Activated CD8-positive, alpha-beta memory T cell treated with anti-CD3 and anti-CD28 coated beads, Interleukin-2, amount 50 U/mL, for 24 hours (primary cell): ENCODE measurements at regions not wholly inside any gene's neighbourhood (a gene's known extent, or its start where the extent isn't known, plus 50 kb on each side); places are given as distances from the start of the nearest gene placed in this dataset.
"Not testable (repeated sequence)": the region's sequence is repeated elsewhere in the genome, so short reads cannot be mapped to it uniquely, and the experiment has no call there.

Experiments
- DNase-seq: peaks from one replicate; pipeline ENCODE4 v3.0.0-alpha.2; 2020; ENCODE audit errors: extremely low read depth

- DNase-seq = no peak
These were observed 256.6 kb upstream of the IL12B start for GRCh38 chr5:159586921-159587320.

GRCh38 chr5:159588941-159589340 is 258.7 kb upstream of the IL12B start:
- DNase-seq = no peak

DNA sequence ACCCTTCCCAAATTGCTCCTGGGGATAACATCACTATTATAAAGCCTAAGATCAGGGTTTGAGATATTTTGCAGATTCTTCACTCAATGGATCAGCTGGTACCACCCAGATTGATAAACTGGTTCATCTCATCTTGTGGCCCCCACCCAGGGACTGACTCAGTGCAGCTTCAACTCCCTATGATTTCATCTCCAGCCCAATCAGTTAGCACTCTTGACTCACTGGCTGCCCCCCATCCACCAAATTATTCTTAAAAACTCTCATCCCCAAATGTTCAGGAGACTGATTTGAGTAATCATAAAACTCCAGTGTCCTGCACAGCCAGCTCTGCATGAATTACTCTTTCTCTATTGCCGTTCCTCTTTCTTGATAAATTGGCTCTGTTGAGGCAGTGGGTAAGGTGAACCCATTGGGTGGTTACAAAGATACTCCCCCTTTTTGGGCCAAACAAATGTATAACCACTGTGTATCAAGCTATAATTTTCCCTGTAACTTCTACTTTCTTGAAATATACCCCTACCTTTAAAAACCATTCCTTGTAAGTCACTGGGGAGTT is 263.3 kb upstream of the IL12B start:
- DNase-seq = no peak

GRCh38 chr5:159595561-159595960 is 265.3 kb upstream of the IL12B start:
- DNase-seq = not testable (repeated sequence)

DNA sequence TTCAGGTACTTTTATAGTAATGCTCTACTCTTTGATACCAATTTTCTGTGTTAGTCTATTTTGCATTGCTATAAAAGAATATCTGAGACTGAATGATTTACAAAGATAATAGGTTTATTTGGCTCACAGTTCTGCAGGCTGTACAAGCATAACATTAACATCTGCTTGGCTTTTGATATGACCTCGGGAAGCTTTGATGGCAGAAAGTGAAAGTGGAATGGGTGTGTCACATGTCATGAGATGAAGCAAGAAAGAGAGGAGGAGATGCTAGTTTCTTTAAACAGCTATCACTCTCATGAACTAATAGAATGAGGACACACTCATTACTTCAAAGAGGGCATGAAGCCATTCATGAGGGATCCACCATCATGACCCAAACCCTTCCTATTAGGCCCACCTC is 270.9 kb upstream of the IL12B start:
- DNase-seq = no peak

- no peak for DNase-seq
These were observed 272.1 kb upstream of the IL12B start for GRCh38 chr5:159602434-159602833.

- no peak for DNase-seq
These were observed 275.3 kb upstream of the IL12B start for GRCh38 chr5:159605585-159605984.

- DNase-seq = no peak
These were observed 279.1 kb upstream of the IL12B start for GRCh38 chr5:159609359-159609758.

DNA sequence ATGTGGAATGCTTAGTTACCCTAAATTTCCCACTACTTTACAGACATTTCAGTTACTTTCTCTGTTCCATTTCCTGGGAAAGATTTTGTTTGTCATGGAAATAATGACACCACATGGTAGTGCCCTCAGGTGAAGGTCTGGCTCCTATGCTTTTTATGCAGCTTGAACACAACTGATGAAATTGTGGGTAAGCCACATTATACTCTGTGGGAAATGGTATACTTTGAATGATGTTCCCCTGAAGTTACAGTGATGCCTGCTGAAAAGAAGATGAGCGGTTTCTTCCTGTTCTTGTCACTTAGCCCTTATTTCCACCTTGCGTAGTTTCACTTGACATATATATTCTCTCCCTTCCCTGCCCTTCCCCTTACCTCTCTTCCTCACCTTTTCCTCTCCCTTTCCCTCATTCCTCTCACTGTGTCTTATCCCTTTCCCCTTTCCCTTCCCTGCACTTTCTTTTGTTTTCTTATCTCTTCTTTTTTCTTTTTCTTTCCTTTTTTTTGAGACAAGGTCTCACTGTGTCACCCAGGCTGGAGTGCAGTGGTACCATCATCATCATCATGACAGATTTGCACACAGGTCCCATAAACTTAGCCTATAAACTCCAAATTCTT is 280.8 kb upstream of the IL12B start:
- no peak for DNase-seq

GRCh38 chr5:159616952-159617351 is 286.7 kb upstream of the IL12B start:
- DNase-seq = no peak

GRCh38 chr5:159619826-159620225 is 289.5 kb upstream of the IL12B start:
- DNase-seq = no peak

DNA sequence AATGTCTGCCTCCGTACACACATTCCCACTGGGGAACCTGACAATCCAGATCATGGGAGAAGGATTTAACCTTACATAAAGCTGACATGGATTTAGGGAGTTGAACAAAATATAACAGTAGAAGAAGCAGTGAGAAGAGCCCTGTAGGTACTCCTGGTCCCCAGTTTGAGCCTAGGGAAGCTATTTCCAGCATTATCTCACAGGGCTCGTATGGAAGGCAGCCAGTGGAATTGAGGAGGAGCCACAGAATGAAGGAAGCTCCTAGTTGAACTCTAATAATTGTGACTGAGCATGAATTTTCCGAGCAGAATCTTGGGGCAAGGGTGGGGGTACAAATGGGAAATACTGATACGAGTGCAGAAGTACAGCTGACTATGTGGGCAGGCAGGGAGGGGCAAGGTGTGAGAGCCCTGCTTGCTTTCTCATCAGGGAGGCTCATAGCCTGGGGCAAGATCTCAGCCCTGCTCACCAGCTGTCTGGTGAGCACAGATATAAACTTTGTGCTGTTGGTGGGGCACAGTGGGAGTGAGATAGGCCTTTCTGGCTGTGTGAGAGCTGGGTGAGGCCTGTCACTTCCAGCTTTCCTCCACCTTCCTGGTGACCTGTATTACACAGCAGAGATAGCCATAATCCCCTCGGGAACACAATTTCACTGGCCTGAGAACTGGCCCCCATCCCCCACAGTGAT is 290.7 kb upstream of the IL12B start:
- no peak for DNase-seq

DNA sequence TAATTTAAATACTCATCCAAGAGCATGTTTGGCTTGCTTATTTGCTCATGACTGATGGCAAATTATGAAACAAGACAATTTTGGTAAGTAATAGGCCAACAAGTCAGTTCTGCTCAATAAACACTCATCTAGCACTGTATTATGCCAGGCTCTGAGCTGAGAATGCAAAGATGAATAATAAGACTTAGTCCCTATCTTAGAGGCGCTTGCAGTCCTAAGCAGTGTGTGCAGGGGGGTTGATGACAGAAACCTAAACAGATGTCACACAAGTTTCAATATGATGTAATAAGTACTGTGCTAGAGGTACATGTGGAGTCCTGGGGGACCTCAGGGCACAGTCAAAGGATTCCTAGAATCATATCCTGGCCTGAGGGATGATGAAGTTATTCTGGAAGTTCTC is 287.6 kb upstream of the ADRA1B start:
- DNase-seq = no peak

DNA sequence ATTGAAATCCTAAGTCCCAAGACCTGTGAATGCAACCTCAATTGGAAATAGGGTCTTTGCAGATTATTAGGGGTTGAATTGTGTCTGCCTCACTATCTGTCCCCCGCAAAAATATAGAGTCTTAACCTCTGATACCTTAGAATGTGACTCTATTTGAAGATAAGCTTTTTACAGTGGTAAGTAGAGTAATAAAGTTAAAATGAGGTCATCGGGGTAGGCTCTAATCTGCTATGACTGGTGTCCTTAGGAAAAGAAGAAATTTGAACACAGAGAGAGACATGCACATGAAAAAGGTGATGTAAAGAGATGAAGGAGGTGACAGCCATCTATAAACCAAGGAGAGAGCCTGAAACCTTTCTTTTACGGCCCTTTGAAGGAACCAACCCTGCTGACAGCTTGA is 287.1 kb upstream of the ADRA1B start:
- no peak for DNase-seq

GRCh38 chr5:159630545-159630944 is 285.7 kb upstream of the ADRA1B start:
- no peak for DNase-seq

- no peak for DNase-seq
These were observed 285.3 kb upstream of the ADRA1B start for GRCh38 chr5:159631001-159631400.

DNA sequence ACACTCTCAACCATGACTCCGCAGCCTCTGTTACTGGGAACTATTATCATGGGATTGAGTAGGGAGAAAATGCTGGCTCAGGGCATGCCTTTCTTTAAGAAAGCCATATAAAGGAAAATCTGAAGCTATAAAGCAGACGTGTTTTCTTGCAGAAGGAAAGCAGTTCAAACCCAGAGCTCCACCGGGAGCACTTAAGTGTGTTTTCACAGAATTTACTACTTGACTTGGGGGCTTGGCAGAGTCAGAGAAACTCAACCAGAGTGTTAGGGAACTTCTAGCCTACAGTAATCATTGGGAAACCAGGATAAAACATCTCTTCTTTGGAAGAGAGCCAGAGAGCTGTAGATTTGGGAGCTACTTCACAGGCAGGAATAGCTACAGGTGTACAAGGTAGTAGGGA is 283.4 kb upstream of the ADRA1B start:
- no peak for DNase-seq

DNA sequence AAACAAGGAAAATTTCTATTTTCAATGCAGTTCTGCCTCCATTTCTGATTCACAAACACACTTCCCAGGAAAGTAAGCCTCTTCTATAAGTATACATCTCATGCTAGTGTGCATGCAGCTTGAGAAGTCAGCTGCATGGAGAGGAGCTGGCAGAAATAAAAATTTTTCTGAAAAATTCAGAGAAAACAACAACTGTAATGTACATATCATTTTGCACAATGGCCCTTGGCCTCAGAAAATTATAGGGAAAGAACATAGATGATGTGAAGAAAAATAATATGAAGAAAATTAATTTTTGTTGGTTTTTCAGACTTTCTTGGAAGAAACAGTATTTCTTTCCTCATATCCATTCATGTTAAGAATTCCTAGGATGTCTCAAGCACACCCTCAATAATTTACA is 277.8 kb upstream of the ADRA1B start:
- DNase-seq = no peak

DNA sequence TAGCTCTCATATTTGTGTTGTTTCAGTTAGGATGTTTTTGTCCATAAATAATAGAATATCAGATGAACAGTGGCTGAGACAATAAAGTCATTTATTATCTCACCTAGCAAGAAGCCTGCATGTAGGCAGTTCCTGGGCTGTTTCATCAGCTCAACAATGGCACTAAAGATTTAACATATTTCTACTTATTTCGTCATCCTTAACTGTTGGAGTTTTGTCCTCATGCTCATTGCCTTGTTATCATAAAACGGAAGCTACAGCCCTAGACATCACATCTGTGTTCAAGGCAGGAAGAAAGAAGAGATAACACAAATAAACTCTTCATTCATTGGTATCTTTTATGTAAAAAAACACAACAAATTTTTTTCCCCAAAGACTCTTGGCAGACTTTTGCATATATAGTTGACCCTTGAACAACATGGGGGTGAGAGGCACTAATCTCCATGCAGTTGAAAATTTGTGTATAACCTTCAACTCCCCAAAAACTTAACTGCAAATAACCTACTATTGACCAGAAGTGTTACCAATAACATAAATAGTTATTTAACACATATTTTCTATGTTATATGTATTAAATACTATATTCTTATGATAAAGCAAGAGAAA is 277.2 kb upstream of the ADRA1B start:
- DNase-seq = no peak

DNA sequence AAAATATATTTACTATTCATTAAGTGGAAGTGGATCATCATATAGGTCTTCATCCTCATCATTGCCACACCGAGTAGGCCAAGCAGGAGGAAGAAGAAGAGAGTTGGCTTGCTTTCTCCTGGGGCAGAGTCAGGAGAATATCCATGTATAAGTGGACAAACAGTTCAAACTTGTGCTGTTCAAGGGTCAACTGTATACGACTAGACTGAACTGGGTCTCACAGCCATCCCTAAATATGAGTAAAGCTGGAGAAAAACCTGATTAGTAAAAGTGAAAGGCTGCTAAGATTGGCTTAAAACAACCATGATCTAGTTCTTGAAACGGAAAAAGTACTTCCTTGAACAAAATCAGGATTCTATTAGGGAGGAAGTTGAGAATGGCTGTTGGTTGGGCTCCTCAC is 276.7 kb upstream of the ADRA1B start:
- no peak for DNase-seq

DNA sequence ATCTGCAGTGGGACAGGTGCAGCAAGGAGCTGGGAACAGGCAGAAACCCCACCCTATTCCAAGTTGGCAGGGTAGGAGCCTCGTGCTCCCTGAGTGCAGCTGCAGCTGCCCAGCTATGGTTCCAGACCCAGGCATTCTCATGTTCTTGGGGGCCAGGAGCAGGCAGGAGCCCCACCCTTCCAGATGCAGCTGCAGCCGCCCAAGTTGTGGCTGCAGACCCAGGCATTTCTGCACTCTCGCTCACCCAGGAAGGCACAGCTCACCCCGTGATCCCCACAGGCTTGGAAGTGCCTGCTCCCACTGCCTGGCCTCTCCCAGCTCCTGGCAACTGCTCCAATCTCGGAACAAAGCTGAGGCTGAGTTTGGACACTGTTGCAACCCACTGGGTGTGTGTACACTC is 275.8 kb upstream of the ADRA1B start:
- DNase-seq = no peak

GRCh38 chr5:159640921-159641320 is 275.4 kb upstream of the ADRA1B start:
- DNase-seq = no peak

- DNase-seq = no peak
These were observed 274.8 kb upstream of the ADRA1B start for GRCh38 chr5:159641371-159642039.
